ENCODE measurements at regions not wholly inside any gene's neighbourhood (a gene's known extent, or its start where the extent isn't known, plus 50 kb on each side); places are given as distances from the start of the nearest gene placed in this dataset.
A peak's percentile ranks its signal among the peaks of the same experiment; 100 is the strongest.

GRCh38 chr4:97453186-97453585 lies 690.1 kb downstream of the STPG2 start:
- DNase-seq = no peak

DNA sequence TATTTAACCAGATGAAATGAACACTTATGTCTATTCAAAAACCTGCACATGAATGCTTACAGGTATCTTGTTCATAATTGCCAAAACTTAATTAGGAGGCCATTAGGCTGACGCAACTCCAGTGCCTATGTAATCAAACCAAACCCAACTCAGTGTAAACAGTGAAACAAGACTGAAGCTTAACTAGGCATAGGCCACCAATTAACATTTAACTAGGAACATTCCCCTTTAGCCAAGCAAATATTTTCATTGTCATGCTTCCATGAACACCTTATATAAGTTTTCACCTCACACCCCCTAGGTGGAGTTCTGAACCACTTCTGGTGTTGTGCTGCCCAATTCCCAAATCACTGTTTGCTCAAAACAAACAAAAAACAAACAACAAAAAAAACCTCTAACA lies 686.0 kb downstream of the STPG2 start:
- DNase-seq = peak; percentile 72

- no peak for DNase-seq
Observed at GRCh38 chr4:97468272-97468671, 675.0 kb downstream of the STPG2 start.

GRCh38 chr4:97475621-97476020 lies 667.7 kb downstream of the STPG2 start:
- no peak for DNase-seq

DNA sequence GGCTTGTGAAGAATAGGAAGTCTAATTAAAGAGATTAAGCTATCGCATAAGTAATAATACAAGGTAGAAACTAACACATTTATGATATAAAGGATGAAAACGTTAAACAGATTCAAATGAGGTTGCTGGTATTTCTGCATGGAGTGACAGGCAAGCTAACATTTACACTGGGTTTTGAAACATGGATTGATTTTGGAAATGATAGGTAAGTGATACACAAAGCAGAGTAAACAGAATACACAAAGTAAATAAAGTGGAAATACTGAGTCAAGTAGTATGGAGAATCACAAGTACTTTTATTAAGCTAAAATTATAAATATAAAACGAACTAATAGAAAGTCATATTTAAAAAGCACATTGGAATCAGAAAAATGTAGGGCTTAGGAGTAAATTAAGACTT lies 665.3 kb downstream of the STPG2 start:
- no peak for DNase-seq

GRCh38 chr4:97479388-97479787 lies 663.9 kb downstream of the STPG2 start:
- no peak for DNase-seq

- DNase-seq = no peak
Observed at GRCh38 chr4:97491856-97492255, 651.4 kb downstream of the STPG2 start.

DNA sequence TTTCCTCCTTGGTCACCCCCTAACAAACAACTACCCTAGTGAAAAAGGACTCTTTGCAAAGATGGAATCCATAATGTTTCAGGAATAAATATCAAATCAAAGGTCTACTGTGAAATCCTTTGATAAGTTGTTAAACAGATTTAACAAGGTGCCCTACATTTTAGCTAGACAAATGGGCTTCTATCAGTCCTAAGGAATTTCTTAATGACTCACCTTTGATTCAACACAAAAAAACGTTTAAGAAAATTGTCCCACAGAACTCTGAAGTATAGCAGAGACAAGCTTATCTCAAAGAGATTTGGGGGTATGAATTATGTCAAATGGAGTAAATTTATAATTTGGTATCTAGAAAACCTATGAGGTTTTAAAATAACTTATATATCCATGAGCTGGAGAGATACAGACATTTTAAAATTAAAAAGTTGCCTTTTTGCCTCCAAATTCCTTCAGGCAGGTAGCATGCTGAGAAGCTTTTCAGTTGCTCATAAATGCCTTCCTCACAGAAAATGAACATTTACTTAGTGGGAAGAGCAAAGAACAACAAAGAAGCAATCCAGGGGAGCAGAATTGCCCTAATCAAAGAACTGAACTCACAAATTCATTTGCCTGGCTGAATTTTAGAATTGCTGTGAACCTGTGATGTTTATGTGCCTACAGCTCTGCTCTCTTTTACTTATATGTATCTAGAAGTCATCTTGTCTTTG lies 649.3 kb downstream of the STPG2 start:
- no peak for DNase-seq

DNA sequence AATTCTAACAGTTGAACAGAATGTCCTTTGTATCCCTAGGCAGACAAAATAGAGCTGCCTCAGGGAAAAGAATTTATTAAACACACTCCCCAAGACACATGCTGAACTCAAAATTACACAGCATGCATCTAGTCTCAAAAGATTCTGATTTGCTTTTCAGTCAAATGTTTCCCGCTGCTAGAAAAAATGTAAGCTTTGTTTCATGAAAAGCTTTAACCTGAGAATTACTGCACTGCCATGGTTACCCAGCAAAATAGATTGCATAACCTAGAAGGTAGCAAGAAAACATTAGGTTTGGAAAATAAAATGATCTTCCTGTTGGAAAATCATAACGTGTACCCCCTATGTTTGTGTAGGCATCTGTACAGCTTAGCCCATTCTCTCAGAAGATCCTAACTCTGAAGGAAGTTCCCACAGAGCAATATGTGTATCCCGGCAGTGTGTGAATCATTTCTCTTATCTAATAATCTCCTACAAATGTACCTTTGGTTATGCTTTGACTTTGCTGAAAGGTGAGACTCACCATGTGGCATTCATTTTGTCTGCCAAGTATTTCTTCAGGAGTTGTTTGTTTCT lies 646.9 kb downstream of the STPG2 start:
- DNase-seq = peak; percentile 11

GRCh38 chr4:97498875-97499274 lies 644.4 kb downstream of the STPG2 start:
- DNase-seq = no peak

- no peak for DNase-seq
Observed at GRCh38 chr4:97500423-97500822, 642.9 kb downstream of the STPG2 start.

- DNase-seq = no peak
Observed at GRCh38 chr4:97504713-97505112, 638.6 kb downstream of the STPG2 start.

GRCh38 chr4:97507587-97508245 lies 635.6 kb downstream of the STPG2 start:
- no peak for DNase-seq

All from COR-L47 (cell line).